CD4-positive, alpha-beta T cell (primary cell): ENCODE measurements at regions not wholly inside any gene's neighbourhood (a gene's known extent, or its start where the extent isn't known, plus 50 kb on each side); places are given as distances from the start of the nearest gene placed in this dataset.

ENCODE experiments used
- ATAC-seq: fragments of 200-7000 bp; cut with Tn5 transposase; one replicate; pipeline ENCODE4 v1.10.0; 2022; ENCODE audit warnings: mild to moderate bottlenecking; ENCODE audit not compliant: poor library complexity
- CTCF ChIA-PET: fragments of 350-600 bp; sonication (Branson Sonifier 250); formaldehyde crosslinking; loops from one replicate; lab custom pipeline; 2021; ENCODE audit warnings: antibody characterized with exemption, inconsistent platforms; lab: Charles Lee
- POLR2A ChIA-PET: fragments of 350-600 bp; sonication (Branson Sonifier 250); formaldehyde crosslinking; loops from one replicate; lab custom pipeline; 2021; ENCODE audit warnings: antibody characterized with exemption, inconsistent platforms; lab: Charles Lee
- DNase-seq, 14 experiments: peaks; one replicate each; pipeline ENCODE4 v3.0.0-alpha.2; 2013 to 2020; ENCODE audit warnings: mixed read lengths in 2 of 14
- H3K27ac ChIP-seq, 2 donors: one replicate each; pipeline versions ENCODE4 v1.5.1 to v1.7.0; 2013; ENCODE audit warnings: low read length in 2 of 2, low read depth in 1 of 2, mild to moderate bottlenecking in 1 of 2
- H3K27me3 ChIP-seq, 2 experiments: 1 replicate in 1 of 2; 2 replicates in 1 of 2; pipeline versions ENCODE4 v1.6.1 to v1.7.0; 2013; ENCODE audit warnings: low read length in 2 of 2, control low read depth in 1 of 2, mild to moderate bottlenecking in 1 of 2, moderate library complexity in 1 of 2; ENCODE audit not compliant: insufficient read depth in 2 of 2, control insufficient read depth in 1 of 2
- H3K36me3 ChIP-seq: one replicate; pipeline ENCODE4 v1.6.1; 2013; ENCODE audit warnings: low read length, control low read depth; ENCODE audit not compliant: insufficient read depth
- H3K4me1 ChIP-seq: one replicate; pipeline ENCODE4 v1.6.1; 2013; ENCODE audit warnings: low read length, control low read depth; ENCODE audit not compliant: insufficient read depth
- H3K4me3 ChIP-seq: one replicate; pipeline ENCODE4 v1.5.1; 2013; ENCODE audit warnings: mild to moderate bottlenecking, low read length, moderate library complexity
- H3K9me3 ChIP-seq, 2 experiments: 1 replicate in 1 of 2; 2 replicates in 1 of 2; pipeline versions ENCODE4 v1.6.1 to v1.7.0; 2013; ENCODE audit warnings: low read length in 2 of 2, mild to moderate bottlenecking in 2 of 2, control low read depth in 1 of 2, moderate library complexity in 1 of 2; ENCODE audit not compliant: control insufficient read depth in 1 of 2, insufficient read depth in 1 of 2
- H3K27ac Mint-ChIP-seq: one replicate; pipeline ENCODE4 v1.8.0; 2020; ENCODE audit warnings: mixed read lengths
- H3K27me3 Mint-ChIP-seq: one replicate; pipeline ENCODE4 v1.8.0; 2021; ENCODE audit warnings: mixed read lengths
- H3K36me3 Mint-ChIP-seq: one replicate; pipeline ENCODE4 v1.8.0; 2021; ENCODE audit warnings: low read depth, mixed read lengths
- H3K4me1 Mint-ChIP-seq: one replicate; pipeline ENCODE4 v1.8.0; 2021; ENCODE audit warnings: low read depth, mixed read lengths
- H3K4me3 Mint-ChIP-seq: one replicate; pipeline ENCODE4 v1.8.0; 2020; ENCODE audit warnings: mild to moderate bottlenecking, mixed read lengths
- H3K9me3 Mint-ChIP-seq: one replicate; pipeline ENCODE4 v1.8.0; 2020; ENCODE audit warnings: mixed read lengths
- CTCF ChIP-seq: fragments of 200-600 bp; IDR thresholded peaks from one replicate; pipeline ENCODE4 v1.8.0; 2022; ENCODE audit warnings: antibody characterized with exemption, mild to moderate bottlenecking
- intact Hi-C, 2 experiments: fragments of 100-400 bp; cut with DNase I in 1 of 2; cut with micrococcal nuclease in 1 of 2; formaldehyde crosslinking; loops; one replicate each; pipeline versions ENCODE4 v1.15.1 to v1.9.0; 2023 to 2025; cut with DNase I, micrococcal nuclease

DNA sequence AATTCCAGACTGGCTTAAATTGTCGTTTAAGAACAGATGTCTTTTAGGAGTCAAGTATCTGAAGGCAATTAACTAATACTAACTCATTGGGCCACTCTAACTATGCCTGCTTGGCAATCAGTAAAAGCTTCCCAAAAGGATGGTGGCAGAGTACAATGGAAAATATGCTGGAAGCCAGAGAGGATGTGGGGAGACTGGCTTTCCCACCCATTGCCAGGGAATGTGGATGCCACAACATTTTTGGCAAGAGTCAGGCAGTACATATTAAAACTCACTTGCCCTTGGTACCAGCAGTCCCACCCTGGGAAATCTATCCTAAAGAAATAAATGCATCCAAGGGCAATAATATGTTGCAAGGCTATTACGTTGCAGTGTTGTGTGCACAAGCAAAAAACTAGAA, 74.0 kb upstream of the FZD7 start:
- no peak overlapping the region for H3K27ac ChIP-seq
- POLR2A ChIA-PET: interaction anchor here (1.0 kb wide), 1 partner anchor 9 kb away, joined by 4 read pairs; no protein-coding TSS in a partner anchor
- H3K9me3 Mint-ChIP-seq: no peaks in the 10 kb centered on the region
- H3K9me3 ChIP-seq: no peaks in the 10 kb centered on the region
- peaks cover 0 to 4% of the 10 kb centered on the region in 2 experiments for H3K27me3 ChIP-seq
- H3K36me3 ChIP-seq: no peaks in the 10 kb centered on the region
- ATAC-seq (no peak), DNase-seq (no peak)
- no peak overlapping the region for H3K4me3 ChIP-seq
- CTCF ChIA-PET: interaction anchor here (0.6 kb wide), 1 partner anchor 17 kb away, joined by 5 read pairs; no protein-coding TSS in a partner anchor
- no peak overlapping the region for H3K4me3 Mint-ChIP-seq
- TF ChIP-seq CTCF: no peak
- peaks cover 6% of the 10 kb centered on the region for H3K4me1 ChIP-seq
- intact Hi-C loops: no loop called here
- no peaks in the 10 kb centered on the region for H3K36me3 Mint-ChIP-seq
- H3K4me1 Mint-ChIP-seq: no peaks in the 10 kb centered on the region
- H3K27ac Mint-ChIP-seq: no peak overlapping the region
- H3K27me3 Mint-ChIP-seq: peaks cover 6% of the 10 kb centered on the region

DNA sequence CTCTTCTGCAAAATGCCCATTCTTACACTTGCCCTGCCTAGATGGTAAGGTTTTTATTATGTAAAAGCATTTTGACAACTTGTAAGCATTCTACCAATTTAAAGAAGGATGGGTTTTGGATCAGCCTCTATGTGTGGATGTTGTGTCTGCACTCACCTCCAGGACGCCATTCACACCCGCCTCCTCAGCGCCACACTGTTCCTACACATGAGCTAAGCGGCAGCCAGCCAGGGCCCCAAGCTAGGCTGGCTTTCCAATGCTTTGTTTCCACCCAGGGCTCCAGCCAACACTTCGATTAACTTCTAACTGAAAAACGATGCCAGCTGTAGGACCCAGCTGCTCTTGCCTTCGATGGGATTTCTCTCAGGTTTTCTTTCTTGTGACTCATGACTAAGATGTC, 73.3 kb upstream of the FZD7 start:
- Histone ChIP-seq H3K36me3 (no peaks in the 10 kb centered on the region), H3K27me3 (peaks cover 0 to 4% of the 10 kb centered on the region in 2 experiments), H3K4me1 (peaks cover 13% of the 10 kb centered on the region), H3K27ac (no peak overlapping the region), H3K4me3 (no peak overlapping the region), H3K9me3 (no peaks in the 10 kb centered on the region)
- Mint-ChIP-seq H3K27me3 (peaks cover 6% of the 10 kb centered on the region), H3K27ac (no peak overlapping the region), H3K9me3 (no peaks in the 10 kb centered on the region), H3K36me3 (no peaks in the 10 kb centered on the region), H3K4me1 (no peaks in the 10 kb centered on the region), H3K4me3 (no peak overlapping the region)
- TF ChIP-seq CTCF: no peak
- CTCF ChIA-PET: no interaction called here
- POLR2A ChIA-PET: no interaction called here
- intact Hi-C loops: no loop called here
- no peak for ATAC-seq
- DNase-seq: no peak

DNA sequence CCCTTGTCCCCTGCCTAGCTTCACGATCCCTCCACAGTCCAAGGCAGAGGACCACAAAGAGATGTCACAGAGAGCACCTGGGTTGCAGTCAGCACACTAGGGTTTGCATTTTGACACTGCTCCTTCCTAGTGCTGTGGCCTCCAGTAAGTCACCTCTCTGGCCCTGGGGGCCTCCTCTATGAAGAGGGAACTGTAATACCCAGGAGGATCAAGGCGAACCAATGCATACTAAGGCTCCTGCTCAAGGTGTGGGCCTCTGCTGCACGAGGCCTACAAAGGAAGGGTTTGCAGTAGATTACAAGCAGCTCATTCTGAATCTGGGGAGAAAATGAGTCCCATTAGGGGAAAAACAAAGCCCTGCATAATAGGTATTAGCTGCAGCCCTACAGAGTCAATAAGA, 72.3 kb upstream of the FZD7 start:
- DNase-seq: no peak
- Mint-ChIP-seq H3K27ac (no peak overlapping the region), H3K36me3 (no peaks in the 10 kb centered on the region), H3K4me3 (no peak overlapping the region), H3K9me3 (no peaks in the 10 kb centered on the region), H3K4me1 (no peaks in the 10 kb centered on the region), H3K27me3 (peaks cover 6% of the 10 kb centered on the region)
- CTCF ChIA-PET: interaction anchor here (0.7 kb wide), 1 partner anchor 84 kb away, joined by 3 read pairs; no protein-coding TSS in a partner anchor
- no peaks in the 10 kb centered on the region for H3K27me3 ChIP-seq
- TF ChIP-seq CTCF: no peak
- ATAC-seq: no peak
- peaks cover 14% of the 10 kb centered on the region for H3K4me1 ChIP-seq
- H3K4me3 ChIP-seq: no peak overlapping the region
- intact Hi-C loops: no loop called here
- POLR2A ChIA-PET: no interaction called here
- H3K27ac ChIP-seq: no peak overlapping the region
- no peaks in the 10 kb centered on the region for H3K36me3 ChIP-seq
- H3K9me3 ChIP-seq: no peaks in the 10 kb centered on the region
